SH-SY5Y (cell line): ENCODE measurements at regions not wholly inside any gene's neighbourhood (a gene's known extent, or its start where the extent isn't known, plus 50 kb on each side); places are given as distances from the start of the nearest gene placed in this dataset.

Source experiments
- GATA2 ChIP-seq: IDR thresholded peaks from 2 replicates; pipeline ENCODE4 v1.6.1; 2011; ENCODE audit warnings: mild to moderate bottlenecking, low read depth, low read length
- GATA3 ChIP-seq: IDR thresholded peaks from 2 replicates; pipeline ENCODE4 v1.6.1; 2011; ENCODE audit warnings: low read depth, mild to moderate bottlenecking, low read length, moderate library complexity

DNA sequence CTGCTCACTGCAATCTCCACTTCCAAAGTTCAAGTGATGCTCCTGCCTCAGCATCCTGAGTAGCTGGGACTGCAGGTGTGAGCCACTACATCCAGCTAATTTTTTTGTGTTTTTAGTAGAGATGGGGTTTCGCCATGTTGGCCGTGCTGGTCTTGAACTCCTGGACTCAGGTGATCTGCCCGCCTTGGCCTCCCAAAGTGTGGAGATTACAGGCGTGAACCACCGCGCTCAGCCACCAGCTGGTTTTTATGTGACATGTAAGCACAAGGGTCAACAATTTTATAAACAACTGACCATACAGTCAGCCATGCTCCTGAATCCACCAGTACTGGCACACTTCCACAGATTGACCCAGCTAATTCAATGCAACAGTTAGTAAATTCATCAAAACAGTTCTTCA is 526.3 kb upstream of the LRRC4C start:
- TF ChIP-seq GATA2 (no peak), GATA3 (no peak)
